NCI-H1048 (cell line): ENCODE measurements at regions not wholly inside any gene's neighbourhood (a gene's known extent, or its start where the extent isn't known, plus 50 kb on each side); places are given as distances from the start of the nearest gene placed in this dataset.
"Not testable (repeated sequence)": the region's sequence is repeated elsewhere in the genome, so short reads cannot be mapped to it uniquely, and the experiment has no call there.

Source experiments
- DNase-seq: peaks from one replicate; lab custom pipeline; 2025; lab: John Stamatoyannopoulos, UW

DNA sequence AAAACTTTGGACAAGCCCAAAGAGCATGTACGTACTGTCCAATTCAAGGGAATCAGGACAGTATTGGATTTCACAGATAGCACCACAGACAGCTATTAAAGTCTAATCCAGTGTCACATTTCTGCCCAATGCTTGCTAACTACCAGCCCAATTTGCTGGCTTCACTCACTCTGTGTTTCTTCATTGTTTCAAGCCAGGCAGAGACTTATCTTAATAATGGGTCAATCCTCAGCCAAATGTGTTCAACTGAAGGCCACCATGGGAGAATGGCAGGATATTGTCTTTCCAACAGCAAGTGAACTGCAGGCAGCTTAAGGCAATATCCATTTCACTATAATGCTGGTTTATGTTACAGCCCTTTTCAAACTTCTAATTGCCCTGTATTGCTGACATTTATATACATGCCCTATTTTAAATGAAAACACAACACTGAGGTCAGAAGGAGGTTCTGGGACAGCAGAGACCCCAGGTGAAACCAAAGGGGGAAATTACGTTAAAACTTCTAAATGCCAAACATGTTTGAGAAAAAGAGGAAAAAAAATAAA, 142.1 kb upstream of the RSPO3 start:
- DNase-seq: no peak

DNA sequence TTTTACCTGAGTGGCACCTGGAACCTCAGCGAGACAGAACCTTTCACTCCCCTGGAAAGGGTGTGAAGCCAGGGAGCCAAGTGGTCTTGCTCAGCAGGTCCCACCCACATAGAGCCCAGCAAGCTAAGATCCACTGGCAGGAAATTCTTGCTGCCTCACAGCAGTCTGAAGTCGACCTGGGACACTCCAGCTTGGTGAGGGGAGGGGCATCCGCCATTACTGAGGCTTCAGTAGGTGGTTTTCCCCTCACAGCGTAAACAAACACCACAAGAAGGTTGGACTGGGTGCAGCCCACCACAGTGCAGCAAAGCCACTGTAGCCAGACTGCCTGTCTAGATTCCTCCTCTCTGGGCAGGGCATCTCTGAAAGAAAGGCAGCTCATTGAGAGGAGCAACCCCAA, 134.7 kb upstream of the RSPO3 start:
- DNase-seq: no peak

DNA sequence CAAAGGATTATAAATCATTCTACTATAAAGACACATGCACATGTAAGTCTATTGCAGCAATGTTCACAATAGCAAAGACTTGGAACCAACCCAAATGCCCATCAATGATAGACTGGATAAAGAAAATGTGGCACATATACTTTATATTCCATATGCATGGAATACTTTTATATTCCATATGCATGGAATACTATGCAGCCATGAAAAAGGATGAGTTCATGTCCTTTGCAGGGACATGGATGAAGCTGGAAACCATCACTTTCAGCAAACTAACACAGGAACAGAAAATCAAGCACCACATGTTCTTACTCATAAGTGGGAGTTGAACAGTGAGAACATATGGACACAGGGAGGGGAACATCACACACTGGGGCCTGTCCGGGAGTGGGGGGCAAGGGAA, 130.3 kb upstream of the RSPO3 start:
- not testable (repeated sequence) for DNase-seq

DNA sequence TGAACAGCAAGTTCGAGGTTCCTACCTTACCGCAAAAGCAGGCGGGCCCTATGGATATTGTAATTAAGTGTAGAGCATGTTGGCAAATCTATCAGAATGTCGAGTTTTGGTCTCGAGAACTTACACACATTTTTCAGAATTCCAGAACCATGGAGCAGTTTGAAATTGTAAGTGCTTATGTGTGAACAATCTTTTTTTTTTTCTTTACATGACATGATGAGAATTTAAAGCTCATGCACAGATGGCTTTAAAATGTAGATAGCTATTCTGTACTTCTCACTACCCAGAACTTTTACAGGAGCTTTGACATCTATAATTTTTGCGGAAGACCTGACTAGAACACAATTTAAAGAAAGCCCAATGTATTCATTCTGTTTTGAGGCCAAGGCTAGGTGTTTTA, 117.8 kb upstream of the RSPO3 start:
- no peak for DNase-seq

DNA sequence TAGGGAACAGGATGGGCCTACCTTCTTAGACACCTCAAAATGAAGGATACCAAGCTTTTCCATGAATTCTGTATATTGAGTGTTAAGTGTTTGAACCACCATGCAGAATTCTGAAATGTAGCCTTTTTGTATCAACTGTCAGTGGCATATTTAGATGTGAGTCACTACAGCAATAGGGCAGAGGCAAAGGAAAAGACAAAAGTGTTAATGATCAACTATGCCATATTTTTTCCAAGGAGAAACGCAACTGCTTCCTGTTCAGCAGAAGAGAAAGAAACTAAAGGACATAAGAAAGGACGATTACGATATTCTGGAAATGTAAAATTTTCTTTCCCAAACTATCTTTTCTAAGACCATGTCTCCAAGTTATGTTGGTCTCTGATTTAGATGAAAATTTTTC, 104.6 kb upstream of the RSPO3 start:
- DNase-seq: no peak

DNA sequence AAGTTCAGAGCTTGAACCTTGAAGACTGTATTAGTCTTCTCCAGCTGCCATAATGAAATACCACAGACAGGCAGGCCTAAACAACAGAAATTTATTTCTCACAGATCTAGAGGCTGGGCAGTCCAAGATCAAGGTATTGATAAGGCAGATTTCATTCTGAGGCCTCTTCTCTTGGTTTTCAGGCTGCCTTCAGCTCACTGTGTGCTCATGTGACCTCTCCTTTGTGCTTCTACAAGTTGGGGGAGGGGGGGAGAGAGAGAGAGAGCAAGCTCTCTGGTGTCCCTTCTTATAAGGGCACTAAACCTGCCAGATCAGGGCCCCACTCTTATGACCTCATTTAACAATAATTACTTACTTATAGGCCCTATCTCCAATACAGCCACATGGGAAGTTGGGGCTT, 102.6 kb upstream of the RSPO3 start:
- no peak for DNase-seq

DNA sequence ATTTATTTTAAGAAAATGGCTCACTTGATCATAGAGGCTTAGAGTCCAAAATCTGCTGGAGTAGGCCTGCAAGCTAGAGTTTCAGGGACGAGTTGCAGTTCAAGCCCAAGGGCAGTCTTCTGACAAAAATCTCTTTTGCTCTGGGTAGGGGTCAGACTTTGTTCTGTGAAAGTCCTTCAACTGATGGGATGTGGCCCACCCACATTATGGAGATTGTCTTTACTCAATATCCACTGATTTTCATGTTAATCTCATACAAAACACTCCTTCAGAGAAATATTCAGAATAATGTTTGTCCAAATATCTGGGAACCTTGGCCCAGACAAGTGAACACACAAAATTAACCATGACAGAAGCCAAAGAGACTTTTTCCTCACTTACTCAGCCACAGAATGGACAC, 98.6 kb upstream of the RSPO3 start:
- DNase-seq: no peak

DNA sequence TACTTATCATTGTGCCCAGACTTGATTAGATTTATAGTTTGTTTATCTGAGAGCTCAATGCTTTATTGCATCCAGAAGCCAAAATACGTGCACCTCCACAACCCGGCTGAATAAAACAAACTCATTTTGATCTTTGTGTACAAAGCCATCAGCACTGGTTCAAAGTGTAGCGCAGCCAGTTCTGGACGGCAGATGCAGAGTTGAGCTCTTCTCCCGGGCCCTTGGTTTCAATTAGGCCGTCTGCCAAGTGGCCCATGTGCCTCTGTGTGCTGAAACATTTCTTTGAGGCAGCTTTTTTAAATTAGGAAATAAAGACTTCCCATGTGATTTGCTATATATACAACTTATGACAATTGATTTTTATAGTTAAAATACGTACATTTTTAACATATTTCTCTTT, 96.2 kb upstream of the RSPO3 start:
- no peak for DNase-seq

DNA sequence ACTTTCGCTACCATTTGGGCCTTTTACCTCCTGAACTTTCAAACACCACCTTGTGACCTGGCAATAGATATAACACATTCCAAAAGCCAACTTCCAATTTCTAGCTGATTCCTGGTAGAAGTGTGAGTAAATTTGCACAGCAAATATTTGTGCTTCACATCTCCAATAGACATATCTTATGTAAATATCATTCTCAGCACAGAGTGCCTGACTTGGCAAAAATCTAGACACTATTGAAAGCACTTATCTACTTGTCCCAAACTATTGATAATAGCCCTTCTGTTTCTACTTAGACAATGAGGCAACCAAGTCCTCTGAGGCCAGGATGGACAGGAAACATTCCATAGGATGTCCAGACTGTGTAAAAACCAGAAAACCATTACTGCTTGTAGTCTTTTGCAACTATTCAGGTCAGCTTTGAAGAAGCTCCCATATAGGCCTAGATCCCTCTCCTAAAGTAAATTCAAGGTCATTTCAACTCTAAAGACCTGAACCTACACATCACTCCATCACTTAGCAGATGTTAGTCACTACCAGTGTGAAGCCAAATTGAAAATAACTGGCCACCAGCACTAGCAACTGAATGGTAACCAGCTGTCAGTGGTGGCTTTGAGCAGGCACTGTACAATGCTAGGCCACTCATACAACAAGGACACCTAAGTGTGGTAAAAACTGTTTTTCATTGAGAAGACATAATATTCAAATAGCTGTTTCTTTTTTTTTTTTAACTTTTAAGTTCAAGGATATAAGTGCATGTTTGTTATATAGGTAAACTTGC, 95.3 kb upstream of the RSPO3 start:
- no peak for DNase-seq

DNA sequence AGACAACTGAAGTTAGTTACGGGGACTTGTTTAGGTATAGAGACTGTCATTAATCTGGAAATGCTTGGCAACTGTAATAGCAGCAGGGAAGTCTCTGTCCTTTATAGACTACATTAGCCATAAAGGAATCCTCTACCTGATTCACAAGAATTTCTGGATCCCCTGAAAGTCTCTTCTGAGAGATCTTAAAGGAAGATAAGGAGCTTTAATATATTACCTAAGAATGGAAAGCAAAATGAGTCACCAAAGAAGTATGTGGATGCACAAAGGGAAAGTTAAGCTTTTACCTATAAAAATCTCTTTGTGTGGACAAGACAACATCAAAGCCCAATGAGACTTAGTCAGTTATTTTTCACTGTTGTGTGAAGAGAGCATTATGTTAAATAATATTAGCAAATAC, 92.2 kb upstream of the RSPO3 start:
- no peak for DNase-seq

DNA sequence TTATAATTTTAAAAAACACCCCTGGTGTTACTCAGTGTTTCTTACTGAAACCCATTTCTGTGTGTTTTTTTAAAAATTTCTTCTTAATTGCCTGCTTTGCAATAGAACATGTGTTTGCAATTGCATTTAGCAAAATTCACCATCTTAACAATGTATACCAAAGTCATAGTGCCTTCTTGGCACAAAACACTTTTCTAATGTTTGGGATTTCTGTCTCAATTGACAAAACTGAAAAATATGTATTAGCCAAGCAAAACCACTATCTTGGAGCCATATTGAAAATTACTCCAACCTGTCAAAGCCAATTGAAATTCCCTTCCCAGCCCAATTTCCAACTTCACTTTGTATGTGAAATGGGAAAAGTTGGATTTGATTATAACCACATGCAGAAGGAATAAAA, 88.4 kb upstream of the RSPO3 start:
- DNase-seq: no peak

DNA sequence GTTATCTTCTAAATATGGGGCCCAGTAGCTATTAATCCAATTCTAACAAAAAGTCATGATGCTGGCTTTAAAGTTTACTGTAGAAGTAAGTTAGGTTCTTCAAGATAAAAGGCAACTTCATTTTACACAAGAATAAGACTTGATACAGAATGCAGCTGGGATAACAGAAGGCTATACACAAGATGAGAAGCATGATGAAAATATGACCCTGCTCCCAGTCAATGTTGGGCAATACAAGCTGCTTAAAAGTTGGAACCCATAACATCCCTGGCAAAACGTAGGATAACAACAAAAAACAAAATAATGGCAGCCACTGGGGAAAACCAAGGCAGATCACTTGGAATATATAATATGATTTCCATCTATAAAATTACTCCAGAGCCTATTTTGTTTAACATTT, 87.6 kb upstream of the RSPO3 start:
- no peak for DNase-seq

DNA sequence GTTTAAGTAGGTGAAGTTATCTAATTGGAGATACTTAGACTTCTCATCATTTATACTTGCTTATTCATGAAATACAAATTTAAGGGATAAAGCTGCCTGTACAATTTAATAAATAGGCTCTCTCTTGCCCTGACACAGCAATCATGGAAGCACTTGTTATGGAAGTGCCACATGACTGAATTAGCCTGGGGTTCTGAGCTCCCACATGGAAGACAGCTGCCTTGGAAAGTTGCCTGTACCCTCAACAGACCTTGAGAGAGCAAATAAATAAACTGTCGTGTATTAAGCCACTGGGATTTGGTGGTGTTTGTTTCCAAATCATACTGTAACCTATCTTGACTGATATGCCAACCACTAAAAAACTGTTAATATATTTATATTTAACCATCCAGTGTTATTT, 87.0 kb upstream of the RSPO3 start:
- no peak for DNase-seq

DNA sequence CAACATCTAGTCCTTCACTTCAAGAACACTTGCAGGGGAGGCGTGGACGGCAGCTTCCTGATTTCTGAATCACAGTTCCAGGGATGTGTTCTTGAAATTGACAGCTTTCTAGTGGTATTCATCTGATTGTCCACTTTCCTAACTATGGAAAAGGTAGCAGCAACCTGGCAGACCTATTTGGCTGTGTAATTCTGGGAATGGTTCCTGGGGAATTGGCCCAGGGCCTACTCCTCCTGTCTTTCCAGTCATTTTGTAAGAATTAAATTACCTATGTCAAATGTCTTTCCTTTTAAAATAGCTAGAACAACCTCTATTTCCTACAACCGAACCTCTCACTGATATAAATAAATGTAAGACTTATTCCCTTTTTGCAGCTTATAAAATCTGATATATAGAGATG, 85.5 kb upstream of the RSPO3 start:
- DNase-seq: no peak

DNA sequence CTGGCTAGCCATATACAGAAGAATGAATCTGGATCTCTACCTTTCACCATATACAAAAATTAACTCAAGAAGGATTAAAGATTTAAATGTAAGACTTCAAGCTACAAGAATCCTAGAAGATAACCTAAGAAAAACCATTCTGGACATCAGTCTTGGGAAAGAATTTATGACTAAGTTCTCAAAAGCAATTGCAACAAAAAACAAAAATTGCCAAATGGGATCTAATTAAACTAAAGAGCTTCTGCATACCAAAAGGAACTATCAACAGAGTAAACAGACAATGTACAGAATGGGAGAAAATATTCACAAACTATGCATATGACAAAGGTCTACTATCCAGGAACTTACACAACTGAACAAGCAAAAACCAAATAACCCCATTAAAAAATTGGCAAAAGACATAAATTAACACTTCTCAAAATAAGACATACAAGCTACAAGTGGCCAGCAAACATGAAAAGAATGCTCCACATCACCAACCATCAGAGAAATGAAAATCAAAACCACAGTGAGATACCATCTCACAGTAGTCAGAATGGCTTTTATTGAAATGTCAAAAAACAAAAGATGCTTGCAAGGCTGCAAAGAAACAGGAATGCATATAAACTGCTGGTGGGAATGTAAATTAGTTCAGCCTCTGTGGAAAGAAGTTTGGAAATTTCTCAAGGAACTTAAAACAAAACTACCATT, 66.8 kb upstream of the RSPO3 start:
- DNase-seq: no peak

DNA sequence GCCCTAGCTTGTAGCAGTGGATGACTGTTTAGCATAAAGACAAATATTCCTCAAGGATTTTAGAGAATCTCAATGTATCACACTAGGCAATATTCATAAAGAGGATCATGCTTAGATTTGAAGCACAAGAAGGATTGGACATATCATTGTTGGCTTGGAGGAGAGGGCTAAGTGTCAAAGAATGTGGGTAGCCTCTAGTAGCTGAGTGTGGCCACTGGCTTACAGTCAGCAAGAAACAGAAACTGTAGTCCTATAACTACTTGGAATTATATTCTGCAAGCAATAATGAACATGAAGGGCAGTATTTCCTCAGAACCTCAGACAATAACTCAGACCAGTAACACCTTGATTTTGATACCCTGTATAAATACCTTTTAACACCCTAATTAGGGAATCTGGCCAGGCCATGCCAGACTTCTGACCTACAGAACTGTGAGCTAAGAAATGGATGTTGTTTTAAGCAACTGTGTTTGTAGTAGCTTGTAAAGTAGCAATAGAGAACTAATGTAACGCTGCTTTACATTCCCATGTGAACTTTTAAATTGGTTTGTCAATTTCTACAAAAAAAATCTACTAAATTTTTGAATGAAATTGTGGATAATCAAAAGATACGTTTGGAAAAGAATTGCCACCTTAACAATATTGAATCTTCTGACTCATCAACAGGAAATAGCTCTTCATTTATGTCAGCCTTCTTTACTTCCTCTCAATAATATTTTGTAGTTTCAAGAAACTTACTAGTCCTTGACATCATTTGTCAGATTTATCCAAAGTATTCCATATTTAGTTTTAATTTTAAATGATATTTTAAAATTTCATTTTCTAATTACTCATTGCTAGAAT, 65.2 kb upstream of the RSPO3 start:
- DNase-seq: no peak

DNA sequence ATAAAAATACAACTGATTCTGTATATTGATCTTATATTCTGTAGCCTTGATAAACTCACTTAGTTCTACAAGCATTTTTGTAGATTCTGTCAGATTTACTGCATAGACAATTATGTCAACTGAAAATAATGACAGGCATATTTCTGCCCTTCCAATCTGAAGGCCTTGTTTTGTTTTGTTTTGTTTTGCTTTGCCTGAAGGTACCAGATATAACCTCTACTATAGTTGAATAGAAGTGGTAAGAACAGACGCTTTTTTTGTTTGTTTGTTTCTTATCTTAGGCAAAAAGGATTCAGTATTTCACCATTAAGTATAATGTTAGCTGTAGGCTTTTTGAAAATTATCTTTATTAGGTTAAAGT, 64.6 kb upstream of the RSPO3 start:
- no peak for DNase-seq

DNA sequence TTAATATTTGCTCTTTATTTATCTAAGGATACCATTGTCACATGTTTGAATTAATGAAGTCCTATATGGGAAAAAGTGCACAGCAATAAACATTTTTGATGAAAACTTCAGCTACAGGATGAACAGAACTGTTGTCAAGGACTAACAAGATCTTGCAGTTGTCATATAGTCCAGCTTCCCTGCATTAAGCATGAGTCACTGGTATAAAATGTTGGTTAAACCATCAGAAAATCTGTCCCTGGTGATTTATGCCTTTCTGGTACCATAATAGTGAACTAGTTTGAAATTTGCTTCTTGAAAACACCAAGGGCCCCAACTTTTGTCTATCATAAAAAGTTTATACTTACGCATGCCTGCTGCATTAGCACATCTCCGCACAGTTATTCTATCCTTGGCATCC, 60.4 kb upstream of the RSPO3 start:
- no peak for DNase-seq

DNA sequence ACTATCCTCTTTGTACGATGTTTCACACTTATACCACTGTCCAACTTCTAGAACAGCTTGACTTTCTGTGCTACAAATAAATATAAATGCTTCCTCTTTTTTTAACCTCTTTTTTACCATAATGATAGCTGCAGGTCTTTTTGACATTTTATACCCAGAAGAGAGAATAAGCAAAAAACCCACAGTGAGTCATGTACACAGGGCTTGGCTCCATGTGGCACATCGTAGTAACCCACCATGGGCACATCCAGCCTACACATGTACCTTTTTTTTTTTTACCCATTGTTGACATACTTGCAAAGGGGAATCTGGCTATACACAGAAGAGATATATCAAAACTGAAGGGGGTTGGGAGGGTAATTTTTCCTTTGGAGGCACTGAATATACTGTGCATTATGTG, 59.5 kb upstream of the RSPO3 start:
- DNase-seq: no peak
